ENCODE measurements at regions not wholly inside any gene's neighbourhood (a gene's known extent, or its start where the extent isn't known, plus 50 kb on each side); places are given as distances from the start of the nearest gene placed in this dataset.
"Not testable (repeated sequence)": the region's sequence is repeated elsewhere in the genome, so short reads cannot be mapped to it uniquely, and the experiment has no call there.

DNA sequence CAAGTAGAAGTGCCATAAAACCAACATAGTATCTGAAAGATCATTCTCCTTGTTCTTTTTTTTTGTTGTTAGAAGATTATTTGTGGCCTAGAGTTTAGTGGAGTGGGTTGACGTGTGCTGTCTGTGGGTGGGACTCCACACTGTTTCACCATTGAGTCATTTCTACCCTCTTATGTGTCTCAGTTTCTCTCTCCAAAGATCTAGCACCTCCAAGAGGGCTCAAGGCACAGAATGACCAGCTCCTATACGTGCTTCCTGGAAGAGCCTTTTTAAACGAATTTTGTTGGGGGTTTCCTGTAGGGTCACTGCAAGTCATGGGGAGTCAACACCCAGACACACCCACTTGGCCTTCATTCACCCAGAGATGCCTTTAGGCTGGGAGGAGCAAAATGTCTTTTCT is 150.1 kb downstream of the KLF8 start:
- Histone ChIP-seq H3K4me3 (no peak overlapping the region), H3K9me3 (no peaks in the 10 kb centered on the region), H3K4me1 (no peaks in the 10 kb centered on the region), H3K27me3 (no peaks in the 10 kb centered on the region), H3K27ac (no peak overlapping the region), H3K36me3 (no peaks in the 10 kb centered on the region)
- intact Hi-C loops (cut with DNase I; ENCODE audit: low total_unique reads), result no loop called here
- TF ChIP-seq, protein P1, sequence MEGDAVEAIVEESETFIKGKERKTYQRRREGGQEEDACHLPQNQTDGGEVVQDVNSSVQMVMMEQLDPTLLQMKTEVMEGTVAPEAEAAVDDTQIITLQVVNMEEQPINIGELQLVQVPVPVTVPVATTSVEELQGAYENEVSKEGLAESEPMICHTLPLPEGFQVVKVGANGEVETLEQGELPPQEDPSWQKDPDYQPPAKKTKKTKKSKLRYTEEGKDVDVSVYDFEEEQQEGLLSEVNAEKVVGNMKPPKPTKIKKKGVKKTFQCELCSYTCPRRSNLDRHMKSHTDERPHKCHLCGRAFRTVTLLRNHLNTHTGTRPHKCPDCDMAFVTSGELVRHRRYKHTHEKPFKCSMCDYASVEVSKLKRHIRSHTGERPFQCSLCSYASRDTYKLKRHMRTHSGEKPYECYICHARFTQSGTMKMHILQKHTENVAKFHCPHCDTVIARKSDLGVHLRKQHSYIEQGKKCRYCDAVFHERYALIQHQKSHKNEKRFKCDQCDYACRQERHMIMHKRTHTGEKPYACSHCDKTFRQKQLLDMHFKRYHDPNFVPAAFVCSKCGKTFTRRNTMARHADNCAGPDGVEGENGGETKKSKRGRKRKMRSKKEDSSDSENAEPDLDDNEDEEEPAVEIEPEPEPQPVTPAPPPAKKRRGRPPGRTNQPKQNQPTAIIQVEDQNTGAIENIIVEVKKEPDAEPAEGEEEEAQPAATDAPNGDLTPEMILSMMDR (IDR thresholded peaks at IDR 0.05), result no peak
- no peak for DNase-seq

DNA sequence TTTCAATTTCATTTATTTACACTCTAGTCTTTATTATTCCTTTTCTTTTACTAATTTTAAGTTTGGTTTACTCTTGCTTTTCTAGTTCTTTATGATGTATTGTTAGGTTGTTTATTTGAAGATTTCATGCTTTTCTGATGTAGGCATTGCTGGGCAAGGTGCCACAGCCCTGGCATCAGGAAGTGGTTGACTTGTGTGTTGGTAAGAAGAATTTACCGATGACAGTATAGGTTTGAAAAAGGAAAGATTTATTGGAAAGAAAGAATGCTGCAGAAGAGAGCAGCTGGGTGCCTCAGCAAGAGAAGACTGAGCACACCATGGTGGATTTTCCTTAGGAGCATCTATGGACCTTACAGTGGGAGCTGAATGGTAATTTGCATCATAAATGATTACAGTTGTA is 153.2 kb downstream of the KLF8 start:
- no peaks in the 10 kb centered on the region for H3K27me3 ChIP-seq

DNA sequence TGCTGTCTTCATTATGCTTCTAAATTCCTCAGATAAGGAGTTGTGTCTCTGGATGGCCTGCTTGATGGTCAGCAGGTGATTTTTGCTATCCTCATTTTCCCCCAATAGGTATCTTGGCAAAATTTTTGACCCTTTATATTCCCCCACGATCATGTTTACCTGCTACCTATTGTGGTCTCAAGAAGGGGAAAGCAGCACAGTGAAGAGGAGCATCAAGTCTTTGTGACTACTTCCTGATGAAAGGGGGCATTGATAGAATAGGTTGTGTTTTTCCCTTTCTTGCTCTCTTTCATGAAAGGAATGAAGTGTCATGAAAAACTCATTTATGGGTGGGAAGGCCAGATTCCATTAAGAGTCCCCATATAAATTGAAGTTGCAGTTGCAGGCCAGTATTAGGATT is 153.8 kb downstream of the KLF8 start:
- H3K4me3 ChIP-seq, result no peak overlapping the region
- intact Hi-C loops (cut with DNase I; ENCODE audit: low total_unique reads), result no loop called here
- no peaks in the 10 kb centered on the region for H3K36me3 ChIP-seq
- H3K27ac ChIP-seq, result no peak overlapping the region
- no peaks in the 10 kb centered on the region for H3K27me3 ChIP-seq
- H3K4me1 ChIP-seq, result no peaks in the 10 kb centered on the region
- H3K9me3 ChIP-seq, result peaks cover 0 to 3% (median 0%) of the 10 kb centered on the region in 3 donors
- TF ChIP-seq, protein P1 (IDR thresholded peaks at IDR 0.05), result no peak
- no peak for DNase-seq

More for the DNA sequence above, 153.2 kb downstream of the KLF8 start:
- TF ChIP-seq, protein P1 (IDR thresholded peaks at IDR 0.05), result no peak
- no peak for DNase-seq
- no peak overlapping the region for H3K27ac ChIP-seq
- H3K9me3 ChIP-seq, result peaks cover 0 to 3% (median 0%) of the 10 kb centered on the region in 3 donors
- H3K36me3 ChIP-seq, result no peaks in the 10 kb centered on the region
- intact Hi-C loops (cut with DNase I; ENCODE audit: low total_unique reads), result no loop called here
- no peaks in the 10 kb centered on the region for H3K4me1 ChIP-seq
- no peak overlapping the region for H3K4me3 ChIP-seq

DNA sequence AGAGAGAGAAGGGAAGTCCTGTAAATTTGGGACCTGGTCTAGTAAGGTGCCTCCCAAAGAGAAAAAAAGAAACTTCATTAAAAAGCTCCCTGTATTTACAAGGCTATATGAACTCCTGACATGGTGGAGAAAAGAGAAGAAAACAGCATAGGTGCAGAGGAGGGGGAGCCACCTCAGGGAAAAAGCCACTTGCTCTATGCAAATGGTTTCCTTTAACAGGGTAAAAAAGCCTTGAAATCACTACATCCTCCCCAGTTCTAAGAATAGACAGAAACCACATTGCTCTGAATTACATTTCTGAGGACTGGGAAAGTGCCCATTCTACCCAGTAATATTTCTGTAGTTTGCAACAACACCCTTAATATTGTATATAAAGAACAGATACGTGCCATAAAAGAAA is 165.5 kb downstream of the KLF8 start:
- Histone ChIP-seq H3K27me3 (no peaks in the 10 kb centered on the region), H3K36me3 (no peaks in the 10 kb centered on the region), H3K27ac (no peak overlapping the region), H3K9me3 (no peaks in the 10 kb centered on the region), H3K4me3 (no peak overlapping the region), H3K4me1 (no peaks in the 10 kb centered on the region)
- intact Hi-C loops (cut with DNase I; ENCODE audit: low total_unique reads), result no loop called here
- DNase-seq, result no peak
- TF ChIP-seq, protein P1 (IDR thresholded peaks at IDR 0.05), result no peak

DNA sequence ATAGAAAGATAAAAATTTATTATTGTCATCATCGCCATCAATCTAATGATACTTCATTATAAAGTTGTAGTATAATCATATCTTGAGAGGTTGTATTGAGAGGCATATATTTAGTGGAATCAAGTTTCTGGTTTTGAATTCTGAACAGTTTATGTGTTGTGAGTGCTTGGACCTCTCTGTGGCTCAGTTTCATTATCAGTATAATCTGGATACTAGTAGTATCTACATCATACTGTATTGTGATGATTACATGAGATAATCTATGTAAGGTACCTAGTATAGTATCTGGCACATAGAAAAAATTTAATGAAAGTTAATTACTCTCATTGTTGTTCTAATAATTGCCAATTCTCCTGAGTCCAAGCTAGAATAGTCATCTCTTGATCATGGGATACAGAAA is 161.2 kb upstream of the UBQLN2 start:
- no peak for DNase-seq
- H3K27me3 ChIP-seq, result no peaks in the 10 kb centered on the region
- H3K9me3 ChIP-seq, result peaks cover 0 to 9% (median 0%) of the 10 kb centered on the region in 3 donors
- TF ChIP-seq, protein P1 (IDR thresholded peaks at IDR 0.05), result no peak
- no peak overlapping the region for H3K4me3 ChIP-seq
- no peaks in the 10 kb centered on the region for H3K4me1 ChIP-seq
- intact Hi-C loops (cut with DNase I; ENCODE audit: low total_unique reads), result no loop called here
- no peak overlapping the region for H3K27ac ChIP-seq
- H3K36me3 ChIP-seq, result no peaks in the 10 kb centered on the region

DNA sequence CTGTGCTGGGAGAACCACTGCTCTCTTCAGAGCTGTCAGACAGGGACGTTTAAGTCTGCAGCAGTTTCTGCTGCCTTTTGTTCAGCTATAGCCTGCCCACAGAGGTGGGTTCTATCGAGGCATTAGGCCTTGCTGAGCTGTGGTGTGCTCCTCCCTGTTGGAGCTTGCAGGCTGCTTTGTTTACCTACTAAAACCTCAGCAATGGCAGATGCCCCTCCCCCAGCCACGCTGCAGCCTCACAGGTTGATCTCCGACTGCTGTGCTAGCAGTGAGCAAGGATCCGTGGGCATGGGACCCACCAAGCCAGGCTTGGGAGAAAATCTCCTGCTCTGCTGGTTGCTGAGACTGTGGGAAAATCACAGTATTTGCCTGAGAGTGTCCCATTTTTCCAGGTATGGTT is 133.8 kb upstream of the UBQLN2 start:
- DNase-seq, result no peak
- Histone ChIP-seq H3K4me1 (no peaks in the 10 kb centered on the region), H3K9me3 (peaks cover 0 to 7% (median 0%) of the 10 kb centered on the region in 3 donors), H3K27me3 (no peaks in the 10 kb centered on the region), H3K36me3 (no peaks in the 10 kb centered on the region), H3K4me3 (no peak overlapping the region), H3K27ac (no peak overlapping the region)
- TF ChIP-seq, protein P1 (IDR thresholded peaks at IDR 0.05), result no peak
- intact Hi-C loops (cut with DNase I; ENCODE audit: low total_unique reads), result no loop called here

DNA sequence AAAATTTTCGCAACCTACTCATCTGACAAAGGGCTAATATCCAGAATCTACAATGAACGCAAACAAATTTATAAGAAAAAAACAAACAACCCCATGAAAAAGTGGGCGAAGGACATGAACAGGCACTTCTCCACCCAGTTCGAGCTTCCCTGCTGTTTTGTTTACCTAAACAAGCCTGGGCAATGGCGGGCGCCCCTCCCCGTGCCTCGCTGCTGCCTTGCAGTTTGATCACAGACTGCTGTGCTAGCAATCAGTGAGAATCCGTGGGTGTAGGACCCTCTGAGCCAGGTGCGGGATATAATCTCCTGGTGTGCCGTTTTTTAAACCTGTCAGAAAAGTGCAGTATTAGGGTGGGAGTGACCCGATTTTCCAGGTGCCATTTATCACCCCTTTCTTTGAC is 111.4 kb upstream of the UBQLN2 start:
- H3K4me3 ChIP-seq; H3K27ac ChIP-seq; intact Hi-C loops (cut with DNase I; ENCODE audit: low total_unique reads); H3K27me3 ChIP-seq; H3K36me3 ChIP-seq; H3K4me1 ChIP-seq; DNase-seq: not testable (repeated sequence)
- H3K9me3 ChIP-seq, result peaks cover 0 to 23% (median 12%) of the 10 kb centered on the region in 3 donors
